ENCODE measurements at regions not wholly inside any gene's neighbourhood (a gene's known extent, or its start where the extent isn't known, plus 50 kb on each side); places are given as distances from the start of the nearest gene placed in this dataset.

DNA sequence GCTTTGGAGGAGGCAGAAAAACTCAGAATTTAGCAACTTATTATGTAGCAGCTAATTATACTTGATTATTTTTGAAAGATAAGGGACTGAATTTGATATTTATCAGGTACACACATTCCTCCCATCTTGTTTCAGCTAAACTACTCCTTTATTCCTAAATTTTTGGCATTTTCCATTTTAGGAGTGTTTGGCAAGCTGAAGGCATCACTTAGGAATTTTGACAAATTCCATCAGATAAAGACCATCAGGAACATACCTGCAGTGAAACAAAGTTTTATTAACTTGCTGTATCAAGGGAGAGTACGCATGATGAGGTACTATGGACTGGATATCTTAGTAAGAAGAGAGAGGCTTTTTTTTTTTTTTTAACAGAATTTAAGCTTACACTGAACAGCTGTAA is 1092.2 kb downstream of the PLA2G4A start:
- TF ChIP-seq, protein P1, sequence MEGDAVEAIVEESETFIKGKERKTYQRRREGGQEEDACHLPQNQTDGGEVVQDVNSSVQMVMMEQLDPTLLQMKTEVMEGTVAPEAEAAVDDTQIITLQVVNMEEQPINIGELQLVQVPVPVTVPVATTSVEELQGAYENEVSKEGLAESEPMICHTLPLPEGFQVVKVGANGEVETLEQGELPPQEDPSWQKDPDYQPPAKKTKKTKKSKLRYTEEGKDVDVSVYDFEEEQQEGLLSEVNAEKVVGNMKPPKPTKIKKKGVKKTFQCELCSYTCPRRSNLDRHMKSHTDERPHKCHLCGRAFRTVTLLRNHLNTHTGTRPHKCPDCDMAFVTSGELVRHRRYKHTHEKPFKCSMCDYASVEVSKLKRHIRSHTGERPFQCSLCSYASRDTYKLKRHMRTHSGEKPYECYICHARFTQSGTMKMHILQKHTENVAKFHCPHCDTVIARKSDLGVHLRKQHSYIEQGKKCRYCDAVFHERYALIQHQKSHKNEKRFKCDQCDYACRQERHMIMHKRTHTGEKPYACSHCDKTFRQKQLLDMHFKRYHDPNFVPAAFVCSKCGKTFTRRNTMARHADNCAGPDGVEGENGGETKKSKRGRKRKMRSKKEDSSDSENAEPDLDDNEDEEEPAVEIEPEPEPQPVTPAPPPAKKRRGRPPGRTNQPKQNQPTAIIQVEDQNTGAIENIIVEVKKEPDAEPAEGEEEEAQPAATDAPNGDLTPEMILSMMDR (IDR thresholded peaks at IDR 0.05; ENCODE audit: insufficient read depth, low read length, poor library complexity, severe bottlenecking) = no peak
- no peak overlapping the region for H3K4me3 ChIP-seq (replicated peaks; ENCODE audit: low read depth, low read length)
- no peaks in the 10 kb centered on the region for H3K36me3 ChIP-seq (ENCODE audit: control insufficient read depth, insufficient read depth, low read length)
- no peaks in the 10 kb centered on the region for H3K27me3 ChIP-seq (replicated peaks; ENCODE audit: control insufficient read depth, insufficient read depth, low read length)
- DNase-seq (ENCODE audit: extremely low read depth, insufficient read length) = no peak

DNA sequence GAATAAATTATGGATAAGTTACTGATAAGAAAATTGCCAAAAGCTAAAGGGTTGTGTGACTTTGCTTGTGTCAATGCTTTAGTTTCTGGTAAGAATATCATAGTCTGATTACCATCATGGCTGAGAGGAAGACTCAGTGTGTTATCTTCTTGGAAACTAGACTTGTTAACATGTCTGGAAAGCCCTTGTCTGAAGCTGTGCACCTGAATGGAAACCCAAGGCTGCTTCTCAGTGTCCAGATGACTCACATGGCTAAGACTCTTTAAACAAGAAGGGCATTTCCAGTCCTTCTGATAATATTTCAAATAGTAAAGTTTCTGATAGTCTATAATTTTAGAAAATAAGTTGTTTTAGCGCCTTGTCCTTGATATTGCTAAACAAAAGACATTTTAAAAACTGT is 1092.7 kb downstream of the PLA2G4A start:
- Histone ChIP-seq H3K4me3 (replicated peaks; ENCODE audit: low read depth, low read length) (no peak overlapping the region), H3K36me3 (ENCODE audit: control insufficient read depth, insufficient read depth, low read length) (no peaks in the 10 kb centered on the region), H3K27me3 (replicated peaks; ENCODE audit: control insufficient read depth, insufficient read depth, low read length) (no peaks in the 10 kb centered on the region)
- no peak for DNase-seq (ENCODE audit: extremely low read depth, insufficient read length)
- TF ChIP-seq, protein P1 (IDR thresholded peaks at IDR 0.05; ENCODE audit: insufficient read depth, low read length, poor library complexity, severe bottlenecking) = no peak

DNA sequence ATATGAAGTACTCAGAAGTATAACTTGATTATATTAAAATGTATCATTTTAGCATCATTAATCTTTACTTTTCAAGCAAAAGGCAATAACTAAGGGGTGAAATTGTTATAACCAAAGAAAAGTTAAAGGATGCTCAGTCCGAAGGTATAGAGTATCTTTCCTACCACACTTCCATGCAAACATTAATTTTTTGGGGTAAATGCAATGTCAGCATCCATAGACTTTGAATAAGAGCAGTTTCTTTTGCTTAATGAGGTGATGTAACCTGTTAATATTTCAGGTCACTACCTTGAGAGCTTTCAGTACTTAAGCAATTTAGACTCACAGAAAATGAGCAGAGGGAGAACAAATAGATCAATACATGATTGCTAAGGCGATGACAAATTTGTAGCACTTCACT is 1093.5 kb downstream of the PLA2G4A start:
- TF ChIP-seq, protein P1 (IDR thresholded peaks at IDR 0.05; ENCODE audit: insufficient read depth, low read length, poor library complexity, severe bottlenecking) = no peak
- Histone ChIP-seq H3K36me3 (ENCODE audit: control insufficient read depth, insufficient read depth, low read length) (no peaks in the 10 kb centered on the region), H3K27me3 (replicated peaks; ENCODE audit: control insufficient read depth, insufficient read depth, low read length) (no peaks in the 10 kb centered on the region), H3K4me3 (replicated peaks; ENCODE audit: low read depth, low read length) (no peak overlapping the region)
- no peak for DNase-seq (ENCODE audit: extremely low read depth, insufficient read length)

DNA sequence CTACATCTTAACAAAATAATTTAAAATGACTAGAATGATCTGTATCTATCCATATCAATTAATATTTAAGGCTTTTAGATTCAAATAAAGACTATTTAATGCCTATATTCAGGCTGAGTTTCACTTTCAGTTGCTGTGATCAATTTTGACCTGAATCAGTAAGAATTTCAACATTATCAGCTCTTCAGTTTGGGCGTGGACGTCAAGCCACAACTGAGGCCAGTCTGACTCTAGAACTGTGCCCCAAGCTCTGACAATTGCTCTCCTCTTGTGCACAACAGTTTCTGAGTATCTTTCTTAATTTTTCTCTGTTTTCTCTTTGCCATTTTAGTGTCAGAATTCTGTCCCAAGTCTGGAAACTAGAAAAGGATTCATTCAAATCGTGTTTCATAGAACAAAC is 1095.5 kb downstream of the PLA2G4A start:
- Histone ChIP-seq H3K4me3 (replicated peaks; ENCODE audit: low read depth, low read length) (no peak overlapping the region), H3K36me3 (ENCODE audit: control insufficient read depth, insufficient read depth, low read length) (no peaks in the 10 kb centered on the region), H3K27me3 (replicated peaks; ENCODE audit: control insufficient read depth, insufficient read depth, low read length) (no peaks in the 10 kb centered on the region)
- no peak for DNase-seq (ENCODE audit: extremely low read depth, insufficient read length)
- TF ChIP-seq, protein P1 (IDR thresholded peaks at IDR 0.05; ENCODE audit: insufficient read depth, low read length, poor library complexity, severe bottlenecking) = no peak

DNA sequence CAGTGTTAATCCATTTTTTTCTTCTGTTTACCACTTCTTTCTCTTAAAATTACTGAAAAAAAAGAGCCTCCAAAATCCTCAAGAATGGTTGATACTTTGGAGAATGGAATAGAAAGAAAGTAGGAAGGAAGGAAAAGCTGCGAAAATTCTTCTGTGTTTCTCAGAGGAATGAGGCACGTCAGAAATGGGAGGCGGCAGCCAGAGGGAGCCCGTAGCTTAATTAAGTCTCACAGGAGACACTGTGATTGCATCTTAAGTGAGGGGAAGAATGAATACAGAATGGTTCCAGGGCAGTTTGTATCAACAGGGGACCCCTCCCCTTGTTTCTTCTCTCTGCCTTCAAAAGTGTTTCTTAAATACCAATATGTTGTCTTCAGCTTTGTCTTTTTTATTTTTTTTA is 1099.5 kb downstream of the PLA2G4A start:
- no peaks in the 10 kb centered on the region for H3K36me3 ChIP-seq (ENCODE audit: control insufficient read depth, insufficient read depth, low read length)
- no peak overlapping the region for H3K4me3 ChIP-seq (replicated peaks; ENCODE audit: low read depth, low read length)
- H3K27me3 ChIP-seq (replicated peaks; ENCODE audit: control insufficient read depth, insufficient read depth, low read length) = no peaks in the 10 kb centered on the region
- no peak for DNase-seq (ENCODE audit: extremely low read depth, insufficient read length)
- TF ChIP-seq, protein P1 (IDR thresholded peaks at IDR 0.05; ENCODE audit: insufficient read depth, low read length, poor library complexity, severe bottlenecking) = peak; percentile 47

DNA sequence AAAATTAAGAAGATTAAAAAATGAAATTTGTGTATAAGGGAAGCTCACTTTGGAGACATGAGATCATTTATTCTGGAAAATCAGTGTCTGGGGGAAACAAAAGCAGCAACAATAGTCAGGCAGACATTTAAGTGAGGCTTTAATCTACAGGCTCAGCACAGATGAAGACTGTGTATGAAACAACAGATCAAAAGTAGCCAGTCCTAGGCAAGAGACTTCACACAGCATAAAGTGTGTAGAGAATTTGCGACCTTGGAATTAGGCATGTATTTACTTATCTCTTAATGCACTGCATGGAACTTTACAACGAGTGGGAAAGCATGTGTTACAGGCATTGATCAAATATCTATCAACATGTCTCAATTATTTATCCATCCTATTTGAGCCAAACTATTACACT is 1099.9 kb downstream of the PLA2G4A start:
- Histone ChIP-seq H3K27me3 (replicated peaks; ENCODE audit: control insufficient read depth, insufficient read depth, low read length) (no peaks in the 10 kb centered on the region), H3K4me3 (replicated peaks; ENCODE audit: low read depth, low read length) (no peak overlapping the region), H3K36me3 (ENCODE audit: control insufficient read depth, insufficient read depth, low read length) (no peaks in the 10 kb centered on the region)
- TF ChIP-seq, protein P1 (IDR thresholded peaks at IDR 0.05; ENCODE audit: insufficient read depth, low read length, poor library complexity, severe bottlenecking) = no peak
- DNase-seq (ENCODE audit: extremely low read depth, insufficient read length) = no peak

Measured in GM06990 (cell line).